ENCODE measurements at regions not wholly inside any gene's neighbourhood (a gene's known extent, or its start where the extent isn't known, plus 50 kb on each side); places are given as distances from the start of the nearest gene placed in this dataset.

GRCh38 chr9:80586786-80587330 is 1015.1 kb downstream of the TLE4 start:
- DNase-seq: no peak

- no peak for DNase-seq
Measured at GRCh38 chr9:80571953-80572352, 1000.2 kb downstream of the TLE4 start.

DNA sequence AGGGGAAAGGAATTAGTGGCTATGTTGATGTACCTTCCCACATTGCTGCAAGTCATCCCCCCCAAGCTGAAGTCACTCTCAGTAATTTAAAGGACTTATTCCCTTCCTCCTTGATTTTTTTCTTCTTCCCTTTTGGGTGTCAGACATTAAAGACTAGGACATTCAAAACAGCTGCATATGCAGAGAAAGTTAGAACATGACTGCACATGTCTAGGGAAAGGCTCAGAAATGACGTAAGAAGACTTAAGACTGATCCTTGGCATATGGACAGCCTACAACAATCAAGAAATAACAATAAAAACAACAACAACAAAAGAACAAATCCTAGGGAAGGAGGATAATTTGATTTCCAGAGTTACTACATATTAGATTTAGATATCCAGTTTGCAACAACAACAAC is 997.5 kb downstream of the TLE4 start:
- no peak for DNase-seq

DNA sequence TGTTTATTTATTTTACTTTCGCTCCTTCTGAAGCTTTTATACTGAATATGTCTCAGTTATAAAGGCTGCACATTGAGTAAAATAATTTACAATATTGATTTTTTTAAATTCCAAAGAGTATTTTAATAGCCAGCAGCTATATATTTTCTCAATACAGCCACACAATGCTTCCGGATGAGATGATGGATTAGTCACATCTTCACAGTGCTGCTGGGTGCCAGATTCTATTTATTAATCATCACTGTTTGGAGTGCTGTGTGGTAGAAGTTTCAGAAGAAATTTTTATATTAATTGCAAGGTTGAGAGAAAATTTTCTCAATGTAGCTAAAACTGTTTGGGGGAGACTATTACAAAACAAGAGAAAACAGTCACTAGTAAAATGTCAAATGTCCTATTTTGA is 989.8 kb downstream of the TLE4 start:
- DNase-seq: no peak

DNA sequence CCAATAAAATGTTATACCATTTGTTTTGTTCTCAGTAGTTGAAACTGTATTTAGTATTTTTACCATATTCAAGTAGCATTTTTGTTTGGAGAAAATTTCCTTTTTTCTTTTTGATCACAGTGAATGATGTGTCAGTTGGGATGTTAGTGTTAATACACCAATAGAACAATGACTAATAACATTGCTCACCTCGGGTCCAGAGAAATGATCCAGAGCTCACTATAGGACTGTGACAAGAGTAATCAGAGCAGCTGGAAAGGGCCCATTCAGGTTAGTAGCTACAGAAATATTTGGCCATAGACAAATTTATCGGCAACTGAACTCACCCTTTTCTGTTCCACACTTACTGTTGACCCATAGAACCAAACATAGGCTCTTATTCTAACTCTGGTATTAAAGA is 989.2 kb downstream of the TLE4 start:
- DNase-seq: no peak

GRCh38 chr9:80557256-80557655 is 985.5 kb downstream of the TLE4 start:
- DNase-seq: no peak

GRCh38 chr9:80556631-80557030 is 984.9 kb downstream of the TLE4 start:
- no peak for DNase-seq

GRCh38 chr9:80555782-80556325 is 984.1 kb downstream of the TLE4 start:
- no peak for DNase-seq

- no peak for DNase-seq
Measured at GRCh38 chr9:80554856-80555255, 983.1 kb downstream of the TLE4 start.

GRCh38 chr9:80554301-80554700 is 982.5 kb downstream of the TLE4 start:
- no peak for DNase-seq

DNA sequence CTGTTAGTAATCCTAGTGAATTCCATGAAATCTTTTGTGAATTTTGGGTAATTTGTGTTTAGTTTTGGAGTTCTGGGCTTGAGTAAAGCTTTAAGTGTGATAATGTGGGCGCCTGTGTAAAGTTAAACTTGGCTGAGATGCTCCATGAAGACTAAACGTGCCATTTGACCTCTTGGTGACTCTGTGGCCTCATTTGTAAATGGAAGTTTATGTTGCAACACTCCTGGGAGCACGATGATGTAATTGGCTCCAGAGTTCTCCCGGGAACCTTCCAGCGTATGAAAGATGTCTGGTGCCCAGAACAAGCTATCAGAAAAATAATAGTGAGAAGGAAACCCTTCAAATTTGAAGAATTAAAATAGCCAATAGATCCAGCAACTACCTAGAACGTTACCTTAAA is 981.2 kb downstream of the TLE4 start:
- DNase-seq: no peak

- DNase-seq: no peak
Measured at GRCh38 chr9:80550181-80550580, 978.4 kb downstream of the TLE4 start.

DNA sequence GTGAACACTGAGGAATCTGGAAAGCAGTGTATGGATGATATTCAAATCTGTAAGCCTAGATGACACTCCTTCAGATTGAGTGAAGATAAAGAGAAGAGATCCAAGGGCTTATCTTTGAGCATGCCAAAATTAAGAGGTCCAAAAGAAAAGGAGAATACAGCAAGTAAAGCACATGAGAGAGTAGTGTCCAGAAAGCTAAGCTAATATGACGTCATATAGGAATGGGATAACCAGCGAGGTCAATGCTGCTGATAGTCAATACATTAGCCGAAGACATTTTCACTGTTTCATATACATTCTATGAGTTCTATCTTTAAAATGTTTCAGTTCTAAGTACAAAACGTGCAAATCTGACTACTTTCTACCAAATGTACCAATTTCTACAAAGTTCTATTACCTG is 975.8 kb downstream of the TLE4 start:
- DNase-seq: no peak

GRCh38 chr9:80540387-80540786 is 968.6 kb downstream of the TLE4 start:
- no peak for DNase-seq

DNA sequence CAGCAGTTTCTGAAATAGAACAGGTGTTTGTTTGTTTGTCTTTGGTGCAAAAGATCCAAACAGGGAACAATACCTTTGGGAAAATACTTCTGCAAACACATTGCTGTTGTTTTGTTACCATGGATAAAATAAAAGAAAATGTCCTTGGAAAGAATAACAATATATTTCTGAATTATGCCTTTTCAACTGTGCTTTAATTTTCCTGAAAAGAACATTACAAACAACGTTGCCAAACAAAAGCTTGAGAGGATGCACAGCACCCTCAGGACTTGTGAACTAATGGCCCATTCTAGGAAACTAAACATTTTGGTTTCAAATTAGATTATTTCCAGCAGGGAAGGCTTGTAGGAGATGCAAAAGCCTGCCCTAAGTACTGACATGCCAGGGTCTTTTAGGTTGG is 967.2 kb downstream of the TLE4 start:
- no peak for DNase-seq

- no peak for DNase-seq
Measured at GRCh38 chr9:80522465-80522864, 950.7 kb downstream of the TLE4 start.

GRCh38 chr9:80521151-80521550 is 949.4 kb downstream of the TLE4 start:
- no peak for DNase-seq

GRCh38 chr9:80520231-80520630 is 948.5 kb downstream of the TLE4 start:
- no peak for DNase-seq

DNA sequence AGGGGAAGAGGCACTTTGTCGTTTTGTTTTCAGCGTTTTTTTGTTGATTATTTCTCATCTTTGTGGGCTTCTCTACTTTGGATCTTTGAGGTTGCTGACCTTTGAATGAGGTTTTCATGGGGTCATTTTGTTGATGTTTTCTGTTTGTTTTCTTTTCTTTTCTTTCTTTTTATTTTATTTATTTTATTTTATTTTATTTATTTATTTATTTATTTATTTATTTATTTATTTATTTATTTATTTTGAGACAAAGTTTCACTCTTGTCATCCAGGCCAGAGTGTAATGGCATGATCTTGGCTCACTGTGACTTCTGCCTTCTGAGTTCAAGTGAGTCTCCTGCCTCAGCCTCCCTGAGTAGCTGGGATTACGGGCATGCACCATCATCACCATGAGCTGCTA is 946.7 kb downstream of the TLE4 start:
- DNase-seq: no peak

DNA sequence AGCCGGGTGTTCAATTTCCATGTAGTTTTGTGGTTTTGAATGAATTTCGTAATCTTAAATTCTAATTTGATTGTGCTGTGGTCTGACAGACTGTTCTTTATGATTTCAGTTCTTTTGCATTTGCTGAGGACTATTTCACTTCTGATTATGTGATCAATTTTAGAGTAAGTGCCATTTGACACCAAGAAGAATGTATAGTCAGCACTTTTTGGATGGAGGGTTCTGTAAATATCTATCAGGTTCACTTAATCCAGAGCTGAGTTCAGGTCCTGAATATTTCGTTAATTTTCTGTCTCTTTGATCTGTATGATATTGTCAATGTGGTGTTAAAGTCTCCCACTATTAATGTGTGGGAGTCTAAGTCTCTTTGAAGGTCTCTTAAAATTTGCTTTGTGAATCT is 944.9 kb downstream of the TLE4 start:
- DNase-seq: no peak

DNA sequence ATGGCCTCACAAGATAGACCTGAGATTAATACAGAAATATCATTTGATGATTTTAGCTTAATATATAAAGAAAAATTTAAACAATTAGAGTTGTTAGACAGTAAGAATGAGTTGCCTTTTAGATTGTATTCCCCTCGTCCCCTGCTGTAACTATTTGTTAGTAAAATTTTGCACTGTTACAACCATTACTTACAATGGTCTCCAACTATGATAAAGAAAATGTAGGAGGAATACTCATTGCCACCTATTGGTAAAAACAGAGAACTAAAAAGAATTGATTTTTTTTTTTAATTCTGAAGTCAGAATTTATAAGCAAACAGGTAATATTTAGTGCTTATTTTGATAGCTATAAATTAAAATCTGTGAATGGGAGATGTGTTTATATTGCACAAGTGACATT is 937.6 kb downstream of the TLE4 start:
- no peak for DNase-seq

DNA sequence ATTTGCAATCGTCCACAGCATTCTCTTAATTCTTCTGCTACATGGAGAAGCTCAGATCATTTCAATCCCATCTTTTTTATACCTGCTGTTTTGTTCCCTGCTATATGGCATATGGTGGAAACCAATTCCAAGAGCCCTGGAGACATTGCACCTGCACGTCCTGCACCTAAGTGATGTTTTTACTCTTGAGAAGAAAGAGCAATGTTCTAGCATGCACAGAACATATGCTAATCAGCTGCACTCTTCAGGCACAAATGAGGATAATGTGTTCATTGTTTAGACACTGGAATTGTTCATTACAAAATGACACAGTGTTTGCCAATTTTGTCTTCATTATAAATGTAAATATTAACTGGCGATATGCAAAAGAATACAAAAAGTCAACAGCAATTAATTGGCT is 935.8 kb downstream of the TLE4 start:
- no peak for DNase-seq

DNA sequence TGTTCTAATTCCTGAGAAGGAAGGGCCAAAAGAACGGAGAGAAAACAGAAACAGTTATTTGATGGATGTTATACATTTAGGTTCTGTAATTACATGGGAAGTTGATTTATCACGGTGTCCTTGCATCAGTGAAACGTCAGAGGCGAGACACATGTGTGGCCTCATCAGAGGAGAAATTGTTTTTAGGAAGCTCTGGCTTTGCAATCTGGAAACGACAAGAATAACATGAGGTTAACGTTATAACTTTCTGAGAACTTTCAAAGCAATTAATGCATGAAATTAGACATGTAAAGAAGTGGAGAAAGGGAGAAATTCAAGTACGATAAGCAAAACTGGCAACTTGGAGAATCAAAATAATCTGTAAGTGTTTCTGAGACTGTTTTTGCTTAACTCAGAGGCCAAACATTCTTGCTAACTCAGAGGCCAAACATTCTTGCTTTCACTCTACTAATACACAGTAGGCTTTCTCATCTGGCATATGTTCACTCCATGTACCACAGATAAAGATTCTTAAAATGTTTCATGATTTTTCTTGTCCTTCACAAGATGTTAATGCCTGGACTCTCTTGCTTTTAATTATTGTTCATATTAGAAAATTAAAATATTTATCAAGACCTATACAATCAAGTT is 933.0 kb downstream of the TLE4 start:
- DNase-seq: no peak

- no peak for DNase-seq
Measured at GRCh38 chr9:80503671-80504281, 932.0 kb downstream of the TLE4 start.

DNA sequence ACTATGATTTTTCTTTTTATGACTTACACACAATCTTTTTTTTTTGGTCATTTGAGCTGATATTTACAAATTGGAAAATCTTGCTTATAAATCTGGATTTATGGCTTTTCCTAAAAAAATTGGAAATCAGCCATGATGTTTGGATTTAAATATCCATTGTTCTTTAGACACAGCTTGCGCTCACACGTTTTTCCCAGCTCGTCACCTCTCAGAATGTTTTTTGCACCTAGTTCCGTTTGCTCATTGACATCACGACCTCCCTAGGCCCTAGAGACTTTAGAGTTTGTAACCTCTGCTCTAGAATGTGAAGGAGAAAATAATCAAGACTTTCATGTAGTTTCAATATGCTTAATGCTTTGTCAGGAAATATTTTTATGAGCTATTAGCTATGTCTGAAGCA is 930.5 kb downstream of the TLE4 start:
- no peak for DNase-seq

Data from SHP77 (cell line).